ENCODE measurements at regions not wholly inside any gene's neighbourhood (a gene's known extent, or its start where the extent isn't known, plus 50 kb on each side); places are given as distances from the start of the nearest gene placed in this dataset.
A peak's percentile ranks its signal among the peaks of the same experiment; 100 is the strongest.

DNA sequence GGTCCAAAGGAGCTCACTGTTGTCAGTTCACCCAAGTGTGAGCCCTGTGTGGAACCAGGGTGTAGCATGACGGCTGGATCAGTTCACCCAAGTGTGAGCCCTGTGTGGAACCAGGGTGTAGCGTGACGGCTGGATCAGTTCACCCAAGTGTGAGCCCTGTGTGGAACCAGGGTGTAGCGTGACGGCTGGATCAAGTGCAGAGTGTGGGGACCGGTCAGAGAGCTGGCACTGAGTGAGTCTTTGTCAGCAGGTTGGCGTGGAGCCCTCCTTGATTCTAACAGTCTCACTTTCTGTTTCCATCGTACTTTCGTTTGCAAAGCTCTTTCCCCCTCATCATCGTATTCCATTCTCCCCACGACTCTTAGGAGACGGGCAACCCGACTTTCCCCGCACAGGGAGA lies 57.9 kb upstream of the DLG1 start:
- Histone ChIP-seq H3K36me3 (no peaks in the 10 kb centered on the region), H3K4me3 (peak overlapping the region; percentile 14 to 15), H3K27ac (peak overlapping the region; percentile 4 to 5), H3K27me3 (no peaks in the 10 kb centered on the region), H3K9me3 (no peaks in the 10 kb centered on the region), H3K4me1 (peaks cover 0 to 35% of the 10 kb centered on the region in 2 donors)
- TF ChIP-seq, protein P1, sequence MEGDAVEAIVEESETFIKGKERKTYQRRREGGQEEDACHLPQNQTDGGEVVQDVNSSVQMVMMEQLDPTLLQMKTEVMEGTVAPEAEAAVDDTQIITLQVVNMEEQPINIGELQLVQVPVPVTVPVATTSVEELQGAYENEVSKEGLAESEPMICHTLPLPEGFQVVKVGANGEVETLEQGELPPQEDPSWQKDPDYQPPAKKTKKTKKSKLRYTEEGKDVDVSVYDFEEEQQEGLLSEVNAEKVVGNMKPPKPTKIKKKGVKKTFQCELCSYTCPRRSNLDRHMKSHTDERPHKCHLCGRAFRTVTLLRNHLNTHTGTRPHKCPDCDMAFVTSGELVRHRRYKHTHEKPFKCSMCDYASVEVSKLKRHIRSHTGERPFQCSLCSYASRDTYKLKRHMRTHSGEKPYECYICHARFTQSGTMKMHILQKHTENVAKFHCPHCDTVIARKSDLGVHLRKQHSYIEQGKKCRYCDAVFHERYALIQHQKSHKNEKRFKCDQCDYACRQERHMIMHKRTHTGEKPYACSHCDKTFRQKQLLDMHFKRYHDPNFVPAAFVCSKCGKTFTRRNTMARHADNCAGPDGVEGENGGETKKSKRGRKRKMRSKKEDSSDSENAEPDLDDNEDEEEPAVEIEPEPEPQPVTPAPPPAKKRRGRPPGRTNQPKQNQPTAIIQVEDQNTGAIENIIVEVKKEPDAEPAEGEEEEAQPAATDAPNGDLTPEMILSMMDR (IDR thresholded peaks at IDR 0.05), result no peak
- DNase-seq (ENCODE audit: low spot score), result peak; percentile 68

- H3K36me3 ChIP-seq, result no peaks in the 10 kb centered on the region
- H3K9me3 ChIP-seq, result no peaks in the 10 kb centered on the region
- no peak for DNase-seq (ENCODE audit: low spot score)
- TF ChIP-seq, protein P1 (IDR thresholded peaks at IDR 0.05), result no peak
- H3K4me1 ChIP-seq, result peaks cover 0 to 35% of the 10 kb centered on the region in 2 donors
- peak overlapping the region; percentile 4 to 5 for H3K27ac ChIP-seq
- no peaks in the 10 kb centered on the region for H3K27me3 ChIP-seq
- no peak overlapping the region for H3K4me3 ChIP-seq
Observed at GRCh38 chr3:197355713-197356112, 57.3 kb upstream of the DLG1 start.

GRCh38 chr3:197354568-197355001 lies 56.2 kb upstream of the DLG1 start:
- peaks cover 0 to 35% of the 10 kb centered on the region in 2 donors for H3K4me1 ChIP-seq
- TF ChIP-seq, protein P1 (IDR thresholded peaks at IDR 0.05), result no peak
- no peaks in the 10 kb centered on the region for H3K36me3 ChIP-seq
- no peak overlapping the region for H3K4me3 ChIP-seq
- DNase-seq (ENCODE audit: low spot score), result no peak
- H3K27ac ChIP-seq, result peak overlapping the region; percentile 47 to 60
- no peaks in the 10 kb centered on the region for H3K27me3 ChIP-seq
- no peaks in the 10 kb centered on the region for H3K9me3 ChIP-seq

GRCh38 chr3:197353867-197354567 lies 55.6 kb upstream of the DLG1 start:
- no peak for DNase-seq (ENCODE audit: low spot score)
- Histone ChIP-seq H3K9me3 (no peaks in the 10 kb centered on the region), H3K27ac (peak overlapping the region; percentile 47 to 60), H3K27me3 (no peaks in the 10 kb centered on the region), H3K4me1 (peaks cover 0 to 35% of the 10 kb centered on the region in 2 donors), H3K36me3 (no peaks in the 10 kb centered on the region), H3K4me3 (no peak overlapping the region)
- TF ChIP-seq, protein P1 (IDR thresholded peaks at IDR 0.05), result no peak

DNA sequence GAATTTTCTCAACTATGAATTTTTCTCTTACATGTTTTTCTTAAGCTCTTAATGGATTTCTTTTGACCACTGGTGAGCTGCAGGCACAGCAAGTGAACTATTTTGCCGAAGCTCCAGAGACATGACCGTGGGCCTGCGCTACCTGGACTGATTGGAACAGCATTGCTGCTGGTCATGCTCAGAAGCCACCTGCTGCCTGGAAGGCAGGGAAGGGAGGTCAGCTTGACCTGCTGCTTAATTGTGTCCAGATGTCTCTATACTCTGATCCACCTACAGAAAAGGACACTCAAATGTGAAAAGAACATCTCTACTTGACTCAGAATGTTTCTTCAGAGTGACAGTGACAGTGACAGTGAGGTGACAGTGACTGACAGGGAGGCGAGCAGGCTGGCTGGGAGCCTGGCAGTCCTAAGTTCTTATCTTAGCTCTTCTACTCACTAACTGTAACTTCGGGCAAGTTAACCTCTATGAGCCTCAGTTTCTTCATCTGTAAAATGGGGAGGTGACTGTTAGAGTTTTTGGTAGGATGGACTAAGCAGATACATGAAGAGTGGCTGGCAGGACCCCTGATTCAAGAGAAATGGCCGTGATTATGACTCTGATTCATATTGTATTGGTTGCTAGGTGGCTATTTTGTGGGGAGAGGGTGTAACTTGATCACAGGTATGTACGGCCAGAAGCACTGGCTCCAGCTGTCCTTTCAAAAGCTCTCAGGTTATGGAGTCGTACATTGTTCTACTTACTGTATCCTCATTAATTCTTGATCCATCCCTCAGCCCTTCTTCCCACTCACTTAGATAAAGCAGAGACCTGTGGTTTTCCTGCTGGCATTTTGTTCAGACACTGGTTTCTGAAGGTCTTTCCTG lies 54.8 kb upstream of the DLG1 start:
- no peaks in the 10 kb centered on the region for H3K9me3 ChIP-seq
- no peaks in the 10 kb centered on the region for H3K36me3 ChIP-seq
- H3K27me3 ChIP-seq, result no peaks in the 10 kb centered on the region
- H3K4me1 ChIP-seq, result peaks cover 0 to 35% of the 10 kb centered on the region in 2 donors
- TF ChIP-seq, protein P1 (IDR thresholded peaks at IDR 0.05), result no peak
- no peak for DNase-seq (ENCODE audit: low spot score)
- peak overlapping the region; percentile 47 to 86 for H3K27ac ChIP-seq
- H3K4me3 ChIP-seq, result no peak overlapping the region
